HEK293T (cell line): ENCODE measurements at regions not wholly inside any gene's neighbourhood (a gene's known extent, or its start where the extent isn't known, plus 50 kb on each side); places are given as distances from the start of the nearest gene placed in this dataset.
A peak's percentile ranks its signal among the peaks of the same experiment; 100 is the strongest.
"Not testable (repeated sequence)": the region's sequence is repeated elsewhere in the genome, so short reads cannot be mapped to it uniquely, and the experiment has no call there.

Experiments
- CTCF ChIA-PET: fragments of 350-600 bp; formaldehyde crosslinking; extraction: SDS; loops from one replicate; lab custom pipeline; 2021; ENCODE audit warnings: antibody characterized with exemption, inconsistent platforms; lab: Yijun Ruan, JAX
- POLR2A ChIA-PET: fragments of 350-600 bp; formaldehyde crosslinking; extraction: SDS; loops from one replicate; lab custom pipeline; 2020; ENCODE audit warnings: antibody characterized with exemption, inconsistent platforms; lab: Yijun Ruan, JAX
- DNase-seq: peaks from one replicate; pipeline ENCODE4 v3.0.0; 2012; ENCODE audit warnings: mixed read lengths; ENCODE audit errors: extremely low spot score
- ARNT ChIP-seq: fragments of 450-650 bp; IDR thresholded peaks from 2 replicates; pipeline ENCODE4 v1.6.1; 2017; ENCODE audit warnings: mild to moderate bottlenecking
- BHLHE40 ChIP-seq: fragments of 450-650 bp; IDR thresholded peaks from 2 replicates; pipeline ENCODE4 v1.6.1; 2016; ENCODE audit warnings: mild to moderate bottlenecking, moderate library complexity, borderline replicate concordance
- CTBP1 ChIP-seq: fragments of 450-650 bp; IDR thresholded peaks from 2 replicates; pipeline ENCODE4 v1.6.1; 2016; ENCODE audit warnings: borderline replicate concordance
- ELF4 ChIP-seq: fragments of 450-650 bp; IDR thresholded peaks from 2 replicates; pipeline ENCODE4 v1.6.1; 2017; ENCODE audit warnings: antibody characterized with exemption
- FOXA1 ChIP-seq: fragments of 450-650 bp; IDR thresholded peaks from 2 replicates; pipeline ENCODE4 v1.6.1; 2016; ENCODE audit warnings: mild to moderate bottlenecking
- FOXK2 ChIP-seq: fragments of 450-650 bp; IDR thresholded peaks from 2 replicates; pipeline ENCODE4 v1.6.1; 2016; ENCODE audit warnings: mild to moderate bottlenecking
- FOXM1 ChIP-seq: fragments of 450-650 bp; IDR thresholded peaks from 2 replicates; pipeline ENCODE4 v1.6.1; 2017; ENCODE audit warnings: mild to moderate bottlenecking, borderline replicate concordance
- HDGF ChIP-seq: fragments of 450-650 bp; IDR thresholded peaks from 2 replicates; pipeline ENCODE4 v1.6.1; 2017; ENCODE audit warnings: antibody characterized with exemption, borderline replicate concordance
- L3MBTL2 ChIP-seq: fragments of 450-650 bp; conservative IDR thresholded peaks from 2 replicates; pipeline ENCODE4 v1.6.1; 2016; ENCODE audit warnings: mild to moderate bottlenecking
- LEF1 ChIP-seq: fragments of 450-650 bp; IDR thresholded peaks from 2 replicates; pipeline ENCODE4 v1.6.1; 2017; ENCODE audit warnings: mild to moderate bottlenecking, borderline replicate concordance
- NFRKB ChIP-seq: fragments of 450-650 bp; IDR thresholded peaks from 2 replicates; pipeline ENCODE4 v1.6.1; 2016; ENCODE audit warnings: mild to moderate bottlenecking, moderate library complexity
- PKNOX1 ChIP-seq: fragments of 450-650 bp; IDR thresholded peaks from 2 replicates; pipeline ENCODE4 v1.6.1; 2016
- SP1 ChIP-seq: fragments of 450-650 bp; IDR thresholded peaks from 2 replicates; pipeline ENCODE4 v1.6.1; 2017
- SUZ12 ChIP-seq: fragments of 450-650 bp; IDR thresholded peaks from 2 replicates; pipeline ENCODE4 v1.6.1; 2016; ENCODE audit warnings: mild to moderate bottlenecking
- TARDBP ChIP-seq: fragments of 450-650 bp; IDR thresholded peaks from 2 replicates; pipeline ENCODE4 v1.6.1; 2016
- ZNF384 ChIP-seq: fragments of 450-650 bp; IDR thresholded peaks from 2 replicates; pipeline ENCODE4 v1.6.1; 2016

DNA sequence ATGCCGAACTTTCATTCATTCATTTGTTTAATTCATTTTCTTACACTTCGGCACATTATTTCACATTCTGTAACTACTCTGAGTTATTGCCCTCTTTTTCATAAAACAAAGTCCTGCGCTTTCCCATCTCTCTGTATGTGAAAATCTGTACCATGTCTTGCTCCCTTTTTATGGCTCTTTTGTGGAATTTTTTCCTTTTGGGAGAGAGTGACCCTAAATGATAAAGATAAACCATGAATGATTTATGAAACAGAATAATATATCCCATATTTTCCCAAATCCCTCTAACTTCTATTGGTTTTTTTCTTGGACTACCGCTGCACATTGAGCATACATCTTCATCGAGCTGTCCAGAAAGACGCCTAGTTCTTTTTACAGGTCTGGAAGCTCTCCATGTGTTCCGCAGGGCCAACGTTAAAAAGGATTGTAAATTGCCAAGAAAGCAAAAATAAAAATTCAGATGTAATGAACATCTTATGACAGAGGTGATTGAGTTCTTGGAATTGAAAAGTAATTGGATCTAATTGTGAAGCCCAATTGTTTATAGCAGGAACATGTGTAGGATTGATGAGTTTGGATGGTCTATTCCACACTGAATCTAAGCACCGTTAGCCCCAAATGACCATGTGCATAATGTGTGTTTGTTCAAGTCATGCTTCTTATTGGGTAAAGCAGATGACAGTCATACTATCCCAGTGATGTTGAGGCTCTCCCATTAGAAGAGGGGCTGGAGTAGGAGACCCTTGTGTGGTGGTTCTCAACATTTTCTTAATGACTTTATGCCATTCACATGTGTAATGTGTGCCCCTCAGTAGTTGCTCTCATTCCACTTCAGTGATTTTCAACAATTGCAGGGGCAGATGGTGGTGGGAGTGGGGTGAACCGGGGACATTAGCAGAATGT lies 378.9 kb downstream of the DLEU7 start:
- TF ChIP-seq PKNOX1 (peak; percentile 61), FOXK2 (no peak), SUZ12 (no peak), LEF1 (no peak)
- POLR2A ChIA-PET: no interaction called here
- CTCF ChIA-PET: no interaction called here

GRCh38 chr13:50466456-50466855 lies 377.0 kb downstream of the DLEU7 start:
- CTCF ChIA-PET: no interaction called here

More for the DNA sequence above, 378.9 kb downstream of the DLEU7 start:
- no peak for DNase-seq

DNA sequence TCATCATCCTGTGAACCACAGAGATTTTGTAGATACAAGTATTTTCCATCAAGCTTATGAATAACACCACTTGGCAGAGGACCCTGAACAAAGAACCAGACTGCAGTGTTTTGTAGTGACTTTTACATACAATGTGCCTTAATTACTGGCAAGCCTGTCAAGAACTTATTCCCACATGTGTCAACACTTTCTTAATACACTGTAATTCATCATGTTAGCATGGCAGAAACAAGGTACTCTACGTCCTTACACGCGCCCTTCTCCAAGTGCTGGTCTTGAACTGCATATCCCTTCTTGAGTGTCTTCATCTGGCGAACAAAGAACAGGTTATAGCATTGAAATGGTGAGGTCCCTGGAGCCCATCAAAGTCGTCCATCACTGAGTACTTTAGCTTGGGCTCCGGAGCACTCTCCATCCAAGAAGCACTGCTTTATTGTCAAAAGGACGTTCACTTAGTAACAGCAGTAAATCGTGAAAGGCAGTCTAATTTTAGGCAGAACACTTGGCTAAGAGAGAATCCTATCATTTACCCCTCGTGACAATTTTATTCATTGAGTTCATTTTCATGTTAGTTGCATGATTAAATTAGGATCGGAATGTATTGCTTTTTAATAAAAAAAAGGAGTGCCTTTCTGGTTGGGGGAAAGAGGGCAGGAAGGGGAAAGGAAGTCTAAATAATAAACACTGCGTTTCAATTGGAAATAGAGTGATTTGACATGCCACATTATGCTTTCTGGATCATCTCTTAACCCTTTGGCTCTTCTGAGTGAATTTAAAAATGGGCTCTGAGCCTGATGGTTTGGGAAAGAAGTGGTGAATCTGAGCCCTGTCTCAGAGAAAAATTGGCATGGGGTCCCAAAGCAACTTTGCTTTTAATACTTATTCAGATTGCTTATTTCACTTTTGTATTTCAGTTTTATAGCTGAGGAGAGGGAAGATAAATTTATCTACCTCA lies 376.1 kb downstream of the DLEU7 start:
- no peak for TF ChIP-seq NFRKB
- no peak for TF ChIP-seq BHLHE40
- TF ChIP-seq ARNT: no peak
- no peak for TF ChIP-seq ELF4
- no peak for TF ChIP-seq FOXK2
- TF ChIP-seq FOXM1: no peak
- TF ChIP-seq L3MBTL2: no peak
- no peak for TF ChIP-seq SP1
- no peak for TF ChIP-seq SUZ12
- no peak for TF ChIP-seq CTBP1
- TF ChIP-seq FOXA1: no peak
- no peak for TF ChIP-seq HDGF
- TF ChIP-seq LEF1: no peak
- no peak for TF ChIP-seq ZNF384
- no peak for TF ChIP-seq TARDBP
- no peak; the same call in 1 of the 2 replicates for TF ChIP-seq PKNOX1
- ChIA-PET POLR2A (no interaction called here), CTCF (no interaction called here)
- no peak for DNase-seq

More at GRCh38 chr13:50466456-50466855, 377.0 kb downstream of the DLEU7 start:
- DNase-seq: no peak
- TF ChIP-seq CTBP1 (no peak), PKNOX1 (peak; percentile 74)
- POLR2A ChIA-PET: no interaction called here

GRCh38 chr13:50468849-50469669 lies 374.4 kb downstream of the DLEU7 start:
- ChIA-PET CTCF (no interaction called here), POLR2A (no interaction called here)
- TF ChIP-seq PKNOX1 (peak; percentile 59; the same call in 1 of the 2 replicates), BHLHE40 (no peak)
- DNase-seq: no peak

DNA sequence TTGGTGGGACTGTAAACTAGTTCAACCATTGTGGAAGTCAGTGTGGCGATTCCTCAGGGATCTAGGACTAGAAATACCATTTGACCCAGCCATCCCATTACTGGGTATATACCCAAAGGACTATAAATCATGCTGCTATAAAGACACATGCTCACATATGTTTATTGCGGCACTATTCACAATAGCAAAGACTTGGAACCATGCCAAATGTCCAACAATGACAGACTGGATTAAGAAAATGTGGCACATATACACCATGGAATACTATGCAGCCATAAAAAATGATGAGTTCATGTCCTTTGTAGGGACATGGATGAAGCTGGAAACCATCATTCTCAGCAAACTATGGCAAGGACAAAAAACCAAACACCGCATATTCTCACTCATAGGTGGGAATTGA lies 370.4 kb downstream of the DLEU7 start:
- CTCF ChIA-PET, DNase-seq, POLR2A ChIA-PET: not testable (repeated sequence)
